Neural cell (in vitro differentiated cells): ENCODE measurements at regions not wholly inside any gene's neighbourhood (a gene's known extent, or its start where the extent isn't known, plus 50 kb on each side); places are given as distances from the start of the nearest gene placed in this dataset.

Experiments used
- H2AFZ ChIP-seq: fragments of 200-600, 300-800 bp; sonication (generic), shearing (Covaris generic); 2 replicates; pipeline ENCODE4 v1.6.0; 2014; ENCODE audit warnings: low read depth, mild to moderate bottlenecking, antibody characterized with exemption, low read length, moderate library complexity
- H3F3A ChIP-seq: fragments of 200-600 bp; shearing (Covaris generic); 2 replicates; pipeline ENCODE4 v1.6.1; 2016; ENCODE audit warnings: mild to moderate bottlenecking, moderate library complexity, mixed read lengths, antibody characterized with exemption, low read length; ENCODE audit not compliant: insufficient read depth, poor library complexity, severe bottlenecking
- H3K27ac ChIP-seq: fragments of 200-600, 300-800 bp; sonication (generic), shearing (Covaris generic); 2 replicates; pipeline ENCODE4 v1.5.1; 2014; ENCODE audit warnings: mild to moderate bottlenecking, low read length, moderate library complexity
- H3K27me3 ChIP-seq: fragments of 300-800, 200-600 bp; sonication (generic), shearing (Covaris generic); 2 replicates; pipeline ENCODE4 v1.6.0; 2014; ENCODE audit warnings: mild to moderate bottlenecking, low read depth, low read length, moderate library complexity; ENCODE audit not compliant: insufficient read depth
- H3K36me3 ChIP-seq: fragments of 300-800, 200-600 bp; sonication (generic), shearing (Covaris generic); 2 replicates; pipeline ENCODE4 v1.5.1; 2014; ENCODE audit warnings: mild to moderate bottlenecking, antibody characterized with exemption, low read length, moderate library complexity; ENCODE audit not compliant: insufficient read depth
- H3K4me2 ChIP-seq: fragments of 300-800, 200-600 bp; sonication (generic), shearing (Covaris generic); 2 replicates; pipeline ENCODE4 v1.6.0; 2014; ENCODE audit warnings: mild to moderate bottlenecking, low read length
- H3K4me3 ChIP-seq: fragments of 300-800, 200-600 bp; sonication (generic), shearing (Covaris generic); 2 replicates; pipeline ENCODE4 v1.5.1; 2014; ENCODE audit warnings: mild to moderate bottlenecking, low read length, moderate library complexity
- H3K79me2 ChIP-seq: fragments of 200-600 bp; shearing (Covaris generic); replicated peaks from 2 replicates; pipeline ENCODE4 v1.6.0; 2014; ENCODE audit warnings: mild to moderate bottlenecking, low read length, moderate library complexity; ENCODE audit not compliant: insufficient read depth
- H3K9ac ChIP-seq: fragments of 300-800, 200-600 bp; sonication (generic), shearing (Covaris generic); 2 replicates; pipeline ENCODE4 v1.6.1; 2016; ENCODE audit warnings: mild to moderate bottlenecking, low read length, mixed read lengths
- H3K9me2 ChIP-seq: fragments of 200-600 bp; shearing (Covaris generic); 2 replicates; pipeline ENCODE4 v1.6.1; 2016; ENCODE audit warnings: mild to moderate bottlenecking, low read length, mixed read lengths; ENCODE audit not compliant: insufficient read depth
- H3K9me3 ChIP-seq: fragments of 200-600, 300-800 bp; sonication (generic), shearing (Covaris generic); 2 replicates; pipeline ENCODE4 v1.6.1; 2016; ENCODE audit warnings: mild to moderate bottlenecking, mixed run types, low read length, moderate library complexity, mixed read lengths
- H4K20me1 ChIP-seq: fragments of 200-600 bp; shearing (Covaris generic); 2 replicates; pipeline ENCODE4 v1.6.1; 2016; ENCODE audit warnings: mild to moderate bottlenecking, mixed run types; ENCODE audit not compliant: insufficient read depth
- EP300 ChIP-seq: fragments of 450-650 bp; conservative IDR thresholded peaks from 2 replicates; pipeline ENCODE4 v1.6.1; 2014; ENCODE audit warnings: antibody characterized with exemption, mild to moderate bottlenecking, moderate library complexity; ENCODE audit not compliant: poor library complexity, severe bottlenecking
- EZH2 ChIP-seq: fragments of 200-600, 300-800 bp; shearing (Covaris generic), sonication (generic); IDR thresholded peaks from 2 replicates; pipeline ENCODE4 v1.6.1; 2014; ENCODE audit warnings: antibody characterized with exemption, low read length, borderline replicate concordance, mild to moderate bottlenecking; ENCODE audit not compliant: insufficient read depth, poor library complexity, severe bottlenecking
- MXI1 ChIP-seq: fragments of 450-650 bp; conservative IDR thresholded peaks from 2 replicates; pipeline ENCODE4 v1.6.1; 2014; ENCODE audit warnings: antibody characterized with exemption, mild to moderate bottlenecking; ENCODE audit not compliant: poor library complexity, severe bottlenecking
- POLR2AphosphoS5 ChIP-seq: IDR thresholded peaks from 2 replicates; pipeline ENCODE4 v1.6.1; 2012
- RAD21 ChIP-seq: fragments of 450-650 bp; conservative IDR thresholded peaks from 2 replicates; pipeline ENCODE4 v1.6.1; 2014; ENCODE audit warnings: antibody characterized with exemption, mild to moderate bottlenecking, moderate library complexity
- REST ChIP-seq: IDR thresholded peaks from 2 replicates; pipeline ENCODE4 v1.6.1; 2012; ENCODE audit warnings: borderline replicate concordance
- SMC3 ChIP-seq: fragments of 450-650 bp; conservative IDR thresholded peaks from 2 replicates; pipeline ENCODE4 v1.6.1; 2014; ENCODE audit warnings: antibody characterized with exemption, mild to moderate bottlenecking, moderate library complexity; ENCODE audit not compliant: poor library complexity
- TAF1 ChIP-seq: IDR thresholded peaks from 2 replicates; pipeline ENCODE4 v1.6.1; 2012; ENCODE audit warnings: low read depth
- TF ChIP-seq, protein P1 (sequence below): fragments of 450-650 bp; IDR thresholded peaks from 2 replicates; pipeline ENCODE4 v1.5.1; 2014; ENCODE audit warnings: antibody characterized with exemption, mild to moderate bottlenecking, moderate library complexity; ENCODE audit not compliant: poor library complexity, severe bottlenecking

GRCh38 chr5:58099257-58099656 lies 360.6 kb downstream of the PLK2 start:
- TF ChIP-seq EZH2 (no peak), TAF1 (no peak), POLR2AphosphoS5 (no peak), EP300 (no peak), RAD21 (no peak), MXI1 (no peak)
- H3K27ac ChIP-seq, result no peak overlapping the region
- no peaks in the 10 kb centered on the region for H3F3A ChIP-seq
- no peak overlapping the region for H3K4me3 ChIP-seq
- no peaks in the 10 kb centered on the region for H3K36me3 ChIP-seq
- H3K9me3 ChIP-seq, result no peaks in the 10 kb centered on the region
- H3K9ac ChIP-seq, result no peak overlapping the region
- H4K20me1 ChIP-seq, result no peaks in the 10 kb centered on the region
- no peaks in the 10 kb centered on the region for H3K27me3 ChIP-seq
- no peak overlapping the region for H2AFZ ChIP-seq
- no peaks in the 10 kb centered on the region for H3K79me2 ChIP-seq
- no peak overlapping the region for H3K4me2 ChIP-seq
- no peaks in the 10 kb centered on the region for H3K9me2 ChIP-seq

GRCh38 chr5:58094031-58094430 lies 365.9 kb downstream of the PLK2 start:
- Histone ChIP-seq H4K20me1 (no peaks in the 10 kb centered on the region), H3K4me3 (no peak overlapping the region), H3K27me3 (no peaks in the 10 kb centered on the region), H3K9me3 (no peaks in the 10 kb centered on the region), H3K36me3 (no peaks in the 10 kb centered on the region), H3K9me2 (no peaks in the 10 kb centered on the region), H2AFZ (no peak overlapping the region), H3F3A (no peaks in the 10 kb centered on the region), H3K4me2 (no peak overlapping the region), H3K27ac (no peak overlapping the region), H3K9ac (no peak overlapping the region), H3K79me2 (no peaks in the 10 kb centered on the region)
- TF ChIP-seq, protein P1, sequence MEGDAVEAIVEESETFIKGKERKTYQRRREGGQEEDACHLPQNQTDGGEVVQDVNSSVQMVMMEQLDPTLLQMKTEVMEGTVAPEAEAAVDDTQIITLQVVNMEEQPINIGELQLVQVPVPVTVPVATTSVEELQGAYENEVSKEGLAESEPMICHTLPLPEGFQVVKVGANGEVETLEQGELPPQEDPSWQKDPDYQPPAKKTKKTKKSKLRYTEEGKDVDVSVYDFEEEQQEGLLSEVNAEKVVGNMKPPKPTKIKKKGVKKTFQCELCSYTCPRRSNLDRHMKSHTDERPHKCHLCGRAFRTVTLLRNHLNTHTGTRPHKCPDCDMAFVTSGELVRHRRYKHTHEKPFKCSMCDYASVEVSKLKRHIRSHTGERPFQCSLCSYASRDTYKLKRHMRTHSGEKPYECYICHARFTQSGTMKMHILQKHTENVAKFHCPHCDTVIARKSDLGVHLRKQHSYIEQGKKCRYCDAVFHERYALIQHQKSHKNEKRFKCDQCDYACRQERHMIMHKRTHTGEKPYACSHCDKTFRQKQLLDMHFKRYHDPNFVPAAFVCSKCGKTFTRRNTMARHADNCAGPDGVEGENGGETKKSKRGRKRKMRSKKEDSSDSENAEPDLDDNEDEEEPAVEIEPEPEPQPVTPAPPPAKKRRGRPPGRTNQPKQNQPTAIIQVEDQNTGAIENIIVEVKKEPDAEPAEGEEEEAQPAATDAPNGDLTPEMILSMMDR, result no peak
- TF ChIP-seq RAD21 (no peak), MXI1 (no peak), EP300 (no peak), TAF1 (no peak), EZH2 (no peak), SMC3 (no peak), POLR2AphosphoS5 (no peak), REST (no peak)

DNA sequence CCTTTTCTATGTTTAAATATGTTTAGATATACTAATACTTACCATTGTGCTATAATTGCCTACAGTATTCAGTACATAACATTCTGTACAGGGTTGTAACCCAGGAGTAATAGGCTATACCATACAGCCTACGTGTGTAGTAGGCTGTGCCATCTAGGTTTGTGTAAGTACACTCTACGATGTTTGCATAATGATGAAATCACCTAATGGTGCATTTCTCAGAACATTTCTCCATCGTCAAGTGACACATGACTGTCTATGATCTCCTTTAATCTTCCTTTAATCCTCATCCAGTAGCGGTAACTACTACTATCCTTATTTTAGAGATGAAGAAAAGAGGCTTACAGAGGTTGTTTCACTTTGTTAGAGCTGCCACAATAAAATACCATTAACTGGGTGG lies 369.2 kb downstream of the PLK2 start:
- no peaks in the 10 kb centered on the region for H3K79me2 ChIP-seq
- no peak overlapping the region for H3K27ac ChIP-seq
- H3K36me3 ChIP-seq, result no peaks in the 10 kb centered on the region
- H3K27me3 ChIP-seq, result no peaks in the 10 kb centered on the region
- no peak overlapping the region for H2AFZ ChIP-seq
- H3F3A ChIP-seq, result no peaks in the 10 kb centered on the region
- H4K20me1 ChIP-seq, result no peaks in the 10 kb centered on the region
- no peak overlapping the region for H3K4me3 ChIP-seq
- H3K4me2 ChIP-seq, result no peak overlapping the region
- H3K9me2 ChIP-seq, result no peaks in the 10 kb centered on the region
- TF ChIP-seq REST (no peak), SMC3 (no peak), EP300 (no peak), EZH2 (no peak), RAD21 (no peak), MXI1 (no peak), POLR2AphosphoS5 (no peak), TAF1 (no peak)
- TF ChIP-seq, protein P1, result no peak
- H3K9me3 ChIP-seq, result no peaks in the 10 kb centered on the region
- H3K9ac ChIP-seq, result no peak overlapping the region
